ENCODE measurements at regions not wholly inside any gene's neighbourhood (a gene's known extent, or its start where the extent isn't known, plus 50 kb on each side); places are given as distances from the start of the nearest gene placed in this dataset.

DNA sequence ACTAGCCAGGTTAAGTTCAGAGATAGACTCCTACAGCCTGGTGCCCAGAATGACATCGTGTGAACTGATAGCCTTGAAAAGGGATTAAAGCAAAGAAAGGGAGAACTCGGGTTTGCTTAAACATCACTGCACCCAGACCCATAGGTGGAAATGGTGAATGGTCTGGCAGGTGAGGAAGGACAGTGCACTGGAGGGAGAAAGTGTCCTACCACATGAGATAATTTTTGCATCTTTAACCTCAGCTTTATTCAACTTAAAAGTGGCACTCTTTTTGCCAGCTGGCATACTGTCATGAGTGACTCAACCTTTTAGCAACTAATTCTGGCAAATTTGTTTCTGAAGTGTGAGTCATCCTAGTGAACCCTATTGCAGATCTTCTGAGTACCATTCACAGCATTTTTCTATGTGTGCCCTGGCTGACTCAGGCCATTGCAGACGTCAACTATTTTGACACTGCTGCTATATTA, 53.0 kb upstream of the DAPP1 start:
- peak; percentile 93 for FAIRE-seq

DNA sequence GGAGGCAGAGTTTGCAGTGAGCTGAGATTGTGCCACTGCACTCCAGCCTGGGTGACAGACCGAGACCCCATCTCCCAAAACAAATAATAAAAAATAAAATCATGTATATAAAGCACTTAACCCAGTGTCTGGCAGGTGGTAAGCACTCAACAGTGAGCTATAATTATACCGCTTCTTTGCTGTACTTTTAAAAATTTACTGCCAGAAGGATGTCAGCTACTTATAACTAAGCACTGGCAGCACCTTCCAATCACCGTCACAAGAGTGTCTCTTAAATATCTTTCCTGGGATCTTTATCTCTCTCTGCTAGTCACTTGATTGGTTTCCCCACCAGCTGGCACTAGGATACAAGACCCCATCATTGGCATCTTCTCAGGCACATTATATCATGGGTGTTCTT, 53.9 kb upstream of the DAPP1 start:
- Mint-ChIP-seq H3K4me3 (ENCODE audit: unreplicated experiment) (no peak overlapping the region), H3K9me3 (ENCODE audit: unreplicated experiment) (no peaks in the 10 kb centered on the region), H3K27ac (ENCODE audit: unreplicated experiment) (no peak overlapping the region), H3K27me3 (ENCODE audit: low read depth, unreplicated experiment) (no peaks in the 10 kb centered on the region), H3K36me3 (ENCODE audit: low read depth, unreplicated experiment) (no peaks in the 10 kb centered on the region), H3K4me1 (ENCODE audit: low read depth, unreplicated experiment) (peaks cover 10% of the 10 kb centered on the region)
- Histone ChIP-seq H3K9ac (ENCODE audit: low read length) (no peak overlapping the region), H3K4me2 (ENCODE audit: low read length) (no peak overlapping the region), H4K20me1 (ENCODE audit: insufficient read depth, low read length) (no peaks in the 10 kb centered on the region), H3K36me3 (ENCODE audit: insufficient read depth, low read length) (no peaks in the 10 kb centered on the region), H3K27ac (ENCODE audit: low read depth, low read length) (no peak overlapping the region), H3K79me2 (ENCODE audit: insufficient read depth, low read length) (no peaks in the 10 kb centered on the region), H2AFZ (ENCODE audit: low read depth, low read length) (no peak overlapping the region), H3K27me3 (ENCODE audit: insufficient read depth, low read length) (no peaks in the 10 kb centered on the region), H3K9me3 (ENCODE audit: insufficient read depth, low read depth, low read length) (no peaks in the 10 kb centered on the region), H3K4me3 (ENCODE audit: insufficient read depth, low read depth, low read length) (no peak overlapping the region), H3K4me1 (ENCODE audit: insufficient read depth, low read length) (peaks cover 5% of the 10 kb centered on the region)
- FAIRE-seq (no peak), DNase-seq (ENCODE audit: low read depth) (no peak)
- TF ChIP-seq, protein P1, sequence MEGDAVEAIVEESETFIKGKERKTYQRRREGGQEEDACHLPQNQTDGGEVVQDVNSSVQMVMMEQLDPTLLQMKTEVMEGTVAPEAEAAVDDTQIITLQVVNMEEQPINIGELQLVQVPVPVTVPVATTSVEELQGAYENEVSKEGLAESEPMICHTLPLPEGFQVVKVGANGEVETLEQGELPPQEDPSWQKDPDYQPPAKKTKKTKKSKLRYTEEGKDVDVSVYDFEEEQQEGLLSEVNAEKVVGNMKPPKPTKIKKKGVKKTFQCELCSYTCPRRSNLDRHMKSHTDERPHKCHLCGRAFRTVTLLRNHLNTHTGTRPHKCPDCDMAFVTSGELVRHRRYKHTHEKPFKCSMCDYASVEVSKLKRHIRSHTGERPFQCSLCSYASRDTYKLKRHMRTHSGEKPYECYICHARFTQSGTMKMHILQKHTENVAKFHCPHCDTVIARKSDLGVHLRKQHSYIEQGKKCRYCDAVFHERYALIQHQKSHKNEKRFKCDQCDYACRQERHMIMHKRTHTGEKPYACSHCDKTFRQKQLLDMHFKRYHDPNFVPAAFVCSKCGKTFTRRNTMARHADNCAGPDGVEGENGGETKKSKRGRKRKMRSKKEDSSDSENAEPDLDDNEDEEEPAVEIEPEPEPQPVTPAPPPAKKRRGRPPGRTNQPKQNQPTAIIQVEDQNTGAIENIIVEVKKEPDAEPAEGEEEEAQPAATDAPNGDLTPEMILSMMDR (IDR thresholded peaks at IDR 0.05; ENCODE audit: insufficient read depth, low read depth, low read length), result no peak
- TF ChIP-seq EZH2 (IDR thresholded peaks at IDR 0.05; ENCODE audit: insufficient read depth, low read length), result no peak

More for the DNA sequence above, 53.0 kb upstream of the DAPP1 start:
- Mint-ChIP-seq H3K27ac (ENCODE audit: unreplicated experiment) (peak overlapping the region; percentile 88), H3K36me3 (ENCODE audit: low read depth, unreplicated experiment) (no peaks in the 10 kb centered on the region), H3K9me3 (ENCODE audit: unreplicated experiment) (peaks cover under 1% of the 10 kb centered on the region), H3K4me1 (ENCODE audit: low read depth, unreplicated experiment) (peaks cover 10% of the 10 kb centered on the region), H3K4me3 (ENCODE audit: unreplicated experiment) (no peak overlapping the region), H3K27me3 (ENCODE audit: low read depth, unreplicated experiment) (no peaks in the 10 kb centered on the region)
- Histone ChIP-seq H3K27ac (ENCODE audit: low read depth, low read length) (no peak overlapping the region), H3K4me2 (ENCODE audit: low read length) (no peak overlapping the region), H3K4me3 (ENCODE audit: insufficient read depth, low read depth, low read length) (no peak overlapping the region), H3K4me1 (ENCODE audit: insufficient read depth, low read length) (peaks cover 5% of the 10 kb centered on the region), H3K36me3 (ENCODE audit: insufficient read depth, low read length) (no peaks in the 10 kb centered on the region), H3K9me3 (ENCODE audit: insufficient read depth, low read depth, low read length) (no peaks in the 10 kb centered on the region), H2AFZ (ENCODE audit: low read depth, low read length) (no peak overlapping the region), H3K9ac (ENCODE audit: low read length) (no peak overlapping the region), H4K20me1 (ENCODE audit: insufficient read depth, low read length) (no peaks in the 10 kb centered on the region), H3K79me2 (ENCODE audit: insufficient read depth, low read length) (no peaks in the 10 kb centered on the region), H3K27me3 (ENCODE audit: insufficient read depth, low read length) (no peaks in the 10 kb centered on the region)
- peak; percentile 92 for DNase-seq (ENCODE audit: low read depth)
- TF ChIP-seq EZH2 (IDR thresholded peaks at IDR 0.05; ENCODE audit: insufficient read depth, low read length), result no peak
- TF ChIP-seq, protein P1 (IDR thresholded peaks at IDR 0.05; ENCODE audit: insufficient read depth, low read depth, low read length), result no peak

DNA sequence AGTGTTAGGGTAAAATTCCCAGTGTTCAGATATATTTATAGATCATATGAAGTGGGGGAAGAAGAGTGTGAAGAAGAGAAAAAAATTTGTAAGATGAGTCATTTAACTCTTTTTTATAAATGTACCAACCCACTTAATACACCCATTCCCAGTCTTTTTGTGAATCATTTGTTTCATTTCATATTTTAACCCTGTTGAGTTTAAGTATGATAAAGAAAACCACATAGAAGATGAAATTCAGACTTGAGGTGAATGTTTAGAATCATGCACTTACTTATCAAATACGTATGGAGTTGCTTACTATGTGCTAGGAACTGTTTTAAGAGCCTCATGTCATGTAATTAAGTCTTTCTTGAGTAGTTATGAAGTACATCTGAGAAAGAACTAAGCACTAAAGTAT, 56.6 kb upstream of the DAPP1 start:
- Histone ChIP-seq H4K20me1 (ENCODE audit: insufficient read depth, low read length) (no peaks in the 10 kb centered on the region), H3K27me3 (ENCODE audit: insufficient read depth, low read length) (no peaks in the 10 kb centered on the region), H3K9ac (ENCODE audit: low read length) (no peak overlapping the region), H3K36me3 (ENCODE audit: insufficient read depth, low read length) (no peaks in the 10 kb centered on the region), H3K4me2 (ENCODE audit: low read length) (no peak overlapping the region), H3K4me3 (ENCODE audit: insufficient read depth, low read depth, low read length) (no peak overlapping the region), H3K27ac (ENCODE audit: low read depth, low read length) (no peak overlapping the region), H3K9me3 (ENCODE audit: insufficient read depth, low read depth, low read length) (no peaks in the 10 kb centered on the region), H3K4me1 (ENCODE audit: insufficient read depth, low read length) (peaks cover 5% of the 10 kb centered on the region), H2AFZ (ENCODE audit: low read depth, low read length) (no peak overlapping the region), H3K79me2 (ENCODE audit: insufficient read depth, low read length) (no peaks in the 10 kb centered on the region)
- H3K27ac Mint-ChIP-seq (ENCODE audit: unreplicated experiment), result no peak overlapping the region
- H3K4me3 Mint-ChIP-seq (ENCODE audit: unreplicated experiment), result no peak overlapping the region
- H3K4me1 Mint-ChIP-seq (ENCODE audit: low read depth, unreplicated experiment), result peaks cover 17% of the 10 kb centered on the region
- DNase-seq (ENCODE audit: low read depth) (no peak), FAIRE-seq (no peak)
- no peaks in the 10 kb centered on the region for H3K36me3 Mint-ChIP-seq (ENCODE audit: low read depth, unreplicated experiment)
- no peaks in the 10 kb centered on the region for H3K9me3 Mint-ChIP-seq (ENCODE audit: unreplicated experiment)
- H3K27me3 Mint-ChIP-seq (ENCODE audit: low read depth, unreplicated experiment), result no peaks in the 10 kb centered on the region
- TF ChIP-seq EZH2 (IDR thresholded peaks at IDR 0.05; ENCODE audit: insufficient read depth, low read length), result no peak
- TF ChIP-seq, protein P1 (IDR thresholded peaks at IDR 0.05; ENCODE audit: insufficient read depth, low read depth, low read length), result no peak

All from astrocyte (in vitro differentiated cells and primary cell).